ENCODE measurements at regions not wholly inside any gene's neighbourhood (a gene's known extent, or its start where the extent isn't known, plus 50 kb on each side); places are given as distances from the start of the nearest gene placed in this dataset.
"Not testable (repeated sequence)": the region's sequence is repeated elsewhere in the genome, so short reads cannot be mapped to it uniquely, and the experiment has no call there.

DNA sequence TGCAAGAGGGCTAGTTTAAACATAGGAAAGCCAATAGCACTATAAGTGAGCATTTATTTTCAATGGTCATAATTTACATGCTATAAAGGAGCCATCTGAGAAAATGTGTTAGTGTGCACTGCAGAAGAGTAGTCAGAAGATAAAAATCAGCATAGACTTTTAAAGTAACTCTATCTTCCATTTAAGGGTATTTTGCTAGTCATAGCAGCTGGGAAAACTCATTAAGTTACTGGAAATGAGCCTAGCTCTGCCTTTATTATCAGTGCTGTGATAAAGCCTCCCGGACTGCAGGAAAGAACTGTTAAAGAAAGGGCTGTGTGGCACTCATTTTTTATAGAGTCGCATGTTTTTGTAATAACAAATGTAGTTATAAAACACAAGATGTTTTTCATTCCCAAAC is 825.8 kb upstream of the POM121L12 start:
- no peak overlapping the region for H3K4me3 ChIP-seq (ENCODE audit: low read length)
- H3K36me3 ChIP-seq (ENCODE audit: insufficient read depth, low read length): no peaks in the 10 kb centered on the region
- no peaks in the 10 kb centered on the region for H3K27me3 ChIP-seq (ENCODE audit: insufficient read depth, low read length)
- 89% methylated on average over 2 of the region's 2 CpGs for WGBS
- H3K4me1 ChIP-seq (ENCODE audit: insufficient read depth, low read length): 0 out of 2 replicates have a peak, but pooled peaks cover 3% of the 10 kb centered on the region
- H3K9me3 ChIP-seq (ENCODE audit: insufficient read depth, low read depth, low read length): no peaks in the 10 kb centered on the region
- no peak overlapping the region for H3K9ac ChIP-seq (ENCODE audit: low read depth, low read length)
- H3K27ac ChIP-seq (ENCODE audit: low read depth, low read length): no peak overlapping the region

GRCh38 chr7:52197221-52197620 is 838.2 kb upstream of the POM121L12 start:
- H3K27me3 ChIP-seq (ENCODE audit: insufficient read depth, low read length): no peaks in the 10 kb centered on the region
- H3K9me3 ChIP-seq (ENCODE audit: insufficient read depth, low read depth, low read length): no peaks in the 10 kb centered on the region

GRCh38 chr7:52195664-52196063 is 839.8 kb upstream of the POM121L12 start:
- H3K36me3 ChIP-seq (ENCODE audit: insufficient read depth, low read length): no peaks in the 10 kb centered on the region
- H3K27me3 ChIP-seq (ENCODE audit: insufficient read depth, low read length): no peaks in the 10 kb centered on the region
- H3K4me1 ChIP-seq (ENCODE audit: insufficient read depth, low read length): no peaks in the 10 kb centered on the region
- 91% methylated on average over 3 of the region's 4 CpGs for WGBS
- no peak overlapping the region for H3K27ac ChIP-seq (ENCODE audit: low read depth, low read length)
- H3K4me3 ChIP-seq (ENCODE audit: low read length): no peak overlapping the region
- no peak overlapping the region for H3K9ac ChIP-seq (ENCODE audit: low read depth, low read length)
- H3K9me3 ChIP-seq (ENCODE audit: insufficient read depth, low read depth, low read length): no peaks in the 10 kb centered on the region

More at GRCh38 chr7:52197221-52197620, 838.2 kb upstream of the POM121L12 start:
- H3K36me3 ChIP-seq (ENCODE audit: insufficient read depth, low read length): no peaks in the 10 kb centered on the region
- H3K27ac ChIP-seq (ENCODE audit: low read depth, low read length): no peak overlapping the region
- no peak overlapping the region for H3K4me3 ChIP-seq (ENCODE audit: low read length)
- no CpG with 5 or more reads among the region's 1 CpG for WGBS
- no peak overlapping the region for H3K9ac ChIP-seq (ENCODE audit: low read depth, low read length)
- H3K4me1 ChIP-seq (ENCODE audit: insufficient read depth, low read length): no peaks in the 10 kb centered on the region

- Histone ChIP-seq H3K27ac (ENCODE audit: low read depth, low read length) (no peak overlapping the region), H3K4me1 (ENCODE audit: insufficient read depth, low read length) (no peaks in the 10 kb centered on the region), H3K4me3 (ENCODE audit: low read length) (no peak overlapping the region), H3K9ac (ENCODE audit: low read depth, low read length) (no peak overlapping the region), H3K9me3 (ENCODE audit: insufficient read depth, low read depth, low read length) (peaks cover 12% of the 10 kb centered on the region), H3K27me3 (ENCODE audit: insufficient read depth, low read length) (no peaks in the 10 kb centered on the region), H3K36me3 (ENCODE audit: insufficient read depth, low read length) (no peaks in the 10 kb centered on the region)
- 91% methylated on average over 2 of the region's 2 CpGs for WGBS
Observed at GRCh38 chr7:52189153-52189778, 846.2 kb upstream of the POM121L12 start.

- no peak overlapping the region for H3K4me3 ChIP-seq (ENCODE audit: low read length)
- H3K27ac ChIP-seq (ENCODE audit: low read depth, low read length): no peak overlapping the region
- 99% methylated on average over 6 of the region's 8 CpGs for WGBS
- peaks cover 20% of the 10 kb centered on the region for H3K9me3 ChIP-seq (ENCODE audit: insufficient read depth, low read depth, low read length)
- no peaks in the 10 kb centered on the region for H3K36me3 ChIP-seq (ENCODE audit: insufficient read depth, low read length)
- no peak overlapping the region for H3K9ac ChIP-seq (ENCODE audit: low read depth, low read length)
- H3K4me1 ChIP-seq (ENCODE audit: insufficient read depth, low read length): no peaks in the 10 kb centered on the region
- no peaks in the 10 kb centered on the region for H3K27me3 ChIP-seq (ENCODE audit: insufficient read depth, low read length)
Observed at GRCh38 chr7:52184006-52184703, 851.3 kb upstream of the POM121L12 start.

- peaks cover 15% of the 10 kb centered on the region for H3K9me3 ChIP-seq (ENCODE audit: insufficient read depth, low read depth, low read length)
- H3K27ac ChIP-seq (ENCODE audit: low read depth, low read length): no peak overlapping the region
- no peaks in the 10 kb centered on the region for H3K4me1 ChIP-seq (ENCODE audit: insufficient read depth, low read length)
- 95% methylated on average over 8 of the region's 8 CpGs for WGBS
- H3K9ac ChIP-seq (ENCODE audit: low read depth, low read length): no peak overlapping the region
- no peaks in the 10 kb centered on the region for H3K36me3 ChIP-seq (ENCODE audit: insufficient read depth, low read length)
- no peak overlapping the region for H3K4me3 ChIP-seq (ENCODE audit: low read length)
- H3K27me3 ChIP-seq (ENCODE audit: insufficient read depth, low read length): no peaks in the 10 kb centered on the region
Observed at GRCh38 chr7:52179934-52180333, 855.5 kb upstream of the POM121L12 start.

DNA sequence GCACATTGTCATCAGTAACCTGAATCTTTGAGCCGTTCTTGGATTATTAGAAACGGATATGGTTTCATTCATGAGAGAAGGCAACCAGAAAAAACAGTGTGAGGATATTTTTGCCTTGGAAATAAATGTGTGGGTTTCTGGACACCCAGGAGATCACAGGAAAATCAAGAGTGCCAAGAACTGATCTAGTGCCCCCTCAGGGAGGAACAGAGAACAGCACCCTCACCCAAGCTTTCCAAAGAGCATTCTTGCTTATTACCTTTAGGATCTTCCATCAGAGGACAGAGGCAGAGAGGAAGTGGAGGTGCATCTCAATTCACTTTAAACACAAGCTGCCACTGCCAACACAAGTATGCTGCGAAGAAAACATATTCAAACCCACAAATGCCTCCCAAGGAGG is 851.5 kb upstream of the COBL start:
- Histone ChIP-seq H3K27me3 (ENCODE audit: insufficient read depth, low read length) (no peaks in the 10 kb centered on the region), H3K4me1 (ENCODE audit: insufficient read depth, low read length) (no peaks in the 10 kb centered on the region; the same call in 1 of the 2 replicates), H3K9me3 (ENCODE audit: insufficient read depth, low read depth, low read length) (no peaks in the 10 kb centered on the region), H3K4me3 (ENCODE audit: low read length) (no peak overlapping the region), H3K9ac (ENCODE audit: low read depth, low read length) (no peak overlapping the region), H3K36me3 (ENCODE audit: insufficient read depth, low read length) (no peaks in the 10 kb centered on the region), H3K27ac (ENCODE audit: low read depth, low read length) (no peak overlapping the region)
- WGBS: 89% methylated on average over 2 of the region's 3 CpGs

GRCh38 chr7:52163311-52163710 is 846.7 kb upstream of the COBL start:
- Histone ChIP-seq H3K9me3 (ENCODE audit: insufficient read depth, low read depth, low read length) (no peaks in the 10 kb centered on the region), H3K4me1 (ENCODE audit: insufficient read depth, low read length) (no peaks in the 10 kb centered on the region; the same call in 1 of the 2 replicates), H3K27me3 (ENCODE audit: insufficient read depth, low read length) (no peaks in the 10 kb centered on the region), H3K36me3 (ENCODE audit: insufficient read depth, low read length) (no peaks in the 10 kb centered on the region), H3K9ac (ENCODE audit: low read depth, low read length) (no peak overlapping the region), H3K4me3 (ENCODE audit: low read length) (no peak overlapping the region), H3K27ac (ENCODE audit: low read depth, low read length) (no peak overlapping the region)
- WGBS: 95% methylated on average over 2 of the region's 2 CpGs

DNA sequence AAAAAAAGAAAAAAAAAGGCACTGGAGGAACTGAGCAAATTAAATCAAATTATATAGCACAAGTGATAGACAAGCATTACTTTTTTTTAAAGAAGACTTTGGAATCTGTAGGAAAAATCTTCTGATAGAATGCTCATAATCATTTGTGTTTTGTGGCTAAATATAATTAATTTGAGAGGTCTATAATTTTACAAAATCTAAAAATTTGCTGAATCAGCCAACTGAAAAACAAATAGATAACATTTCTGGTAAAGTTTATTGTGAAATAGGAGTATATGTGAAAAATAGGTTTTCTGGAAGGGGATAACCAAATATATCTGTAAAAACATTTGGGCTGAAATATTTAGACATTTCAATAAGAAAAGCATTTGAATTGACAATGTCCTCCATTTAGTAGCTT is 844.9 kb upstream of the COBL start:
- Histone ChIP-seq H3K27ac (ENCODE audit: low read depth, low read length) (no peak overlapping the region), H3K27me3 (ENCODE audit: insufficient read depth, low read length) (no peaks in the 10 kb centered on the region), H3K36me3 (ENCODE audit: insufficient read depth, low read length) (no peaks in the 10 kb centered on the region), H3K4me1 (ENCODE audit: insufficient read depth, low read length) (no peaks in the 10 kb centered on the region), H3K4me3 (ENCODE audit: low read length) (no peak overlapping the region), H3K9me3 (ENCODE audit: insufficient read depth, low read depth, low read length) (no peaks in the 10 kb centered on the region), H3K9ac (ENCODE audit: low read depth, low read length) (no peak overlapping the region)

DNA sequence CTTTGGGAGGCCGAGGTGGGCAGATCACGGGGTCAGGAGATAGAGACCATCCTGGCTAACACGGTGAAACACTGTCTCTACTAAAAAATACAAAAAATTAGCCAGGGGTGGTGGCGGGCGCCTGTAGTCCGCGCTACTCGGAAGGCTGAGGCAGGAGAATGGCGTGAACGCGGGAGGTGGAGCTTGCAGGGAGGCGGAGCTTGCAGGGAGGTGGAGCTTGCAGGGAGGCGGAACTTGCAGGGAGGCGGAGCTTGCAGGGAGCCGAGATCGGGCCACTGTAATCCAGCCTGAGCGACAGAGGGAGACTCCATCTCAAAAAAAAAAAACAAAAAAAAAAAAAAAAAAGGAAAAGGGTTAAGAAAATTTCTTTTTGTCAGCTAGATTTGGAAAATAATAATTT is 842.8 kb upstream of the COBL start:
- not testable (repeated sequence) for H3K27ac ChIP-seq (ENCODE audit: low read depth, low read length); H3K36me3 ChIP-seq (ENCODE audit: insufficient read depth, low read length); H3K27me3 ChIP-seq (ENCODE audit: insufficient read depth, low read length); H3K9ac ChIP-seq (ENCODE audit: low read depth, low read length); H3K4me1 ChIP-seq (ENCODE audit: insufficient read depth, low read length); H3K4me3 ChIP-seq (ENCODE audit: low read length); H3K9me3 ChIP-seq (ENCODE audit: insufficient read depth, low read depth, low read length)
- WGBS: 97% methylated on average over 15 of the region's 17 CpGs

- Histone ChIP-seq H3K4me1 (ENCODE audit: insufficient read depth, low read length) (no peaks in the 10 kb centered on the region), H3K27me3 (ENCODE audit: insufficient read depth, low read length) (no peaks in the 10 kb centered on the region), H3K27ac (ENCODE audit: low read depth, low read length) (no peak overlapping the region), H3K4me3 (ENCODE audit: low read length) (no peak overlapping the region), H3K36me3 (ENCODE audit: insufficient read depth, low read length) (no peaks in the 10 kb centered on the region), H3K9ac (ENCODE audit: low read depth, low read length) (no peak overlapping the region), H3K9me3 (ENCODE audit: insufficient read depth, low read depth, low read length) (no peaks in the 10 kb centered on the region)
- 86% methylated on average over 2 of the region's 2 CpGs for WGBS
Observed at GRCh38 chr7:52154382-52154781, 837.8 kb upstream of the COBL start.

Measured in HUES64 (cell line).